Stimulated activated CD4-positive, alpha-beta T cell treated with anti-CD3 and anti-CD28 coated beads, Interleukin-4, amount 100 ng/mL, for 1 hour (primary cell): ENCODE measurements at regions not wholly inside any gene's neighbourhood (a gene's known extent, or its start where the extent isn't known, plus 50 kb on each side); places are given as distances from the start of the nearest gene placed in this dataset.
A peak's percentile ranks its signal among the peaks of the same experiment; 100 is the strongest.
"Not testable (repeated sequence)": the region's sequence is repeated elsewhere in the genome, so short reads cannot be mapped to it uniquely, and the experiment has no call there.

Source experiments
- DNase-seq: peaks from one replicate; pipeline ENCODE4 v3.0.0-alpha.2; 2020

- DNase-seq, result not testable (repeated sequence)
These were observed 52.8 kb downstream of the FOXD4L6 start for GRCh38 chr9:41075671-41076070.

GRCh38 chr9:41074356-41074942, 54.0 kb downstream of the FOXD4L6 start:
- peak; percentile 6 for DNase-seq

- not testable (repeated sequence) for DNase-seq
These were observed 54.8 kb downstream of the FOXD4L6 start for GRCh38 chr9:41073471-41074243.

- DNase-seq, result peak; percentile 18
These were observed 64.2 kb downstream of the FOXD4L6 start for GRCh38 chr9:41064125-41064795.

- not testable (repeated sequence) for DNase-seq
These were observed 65.2 kb downstream of the FOXD4L6 start for GRCh38 chr9:41063243-41063642.

DNA sequence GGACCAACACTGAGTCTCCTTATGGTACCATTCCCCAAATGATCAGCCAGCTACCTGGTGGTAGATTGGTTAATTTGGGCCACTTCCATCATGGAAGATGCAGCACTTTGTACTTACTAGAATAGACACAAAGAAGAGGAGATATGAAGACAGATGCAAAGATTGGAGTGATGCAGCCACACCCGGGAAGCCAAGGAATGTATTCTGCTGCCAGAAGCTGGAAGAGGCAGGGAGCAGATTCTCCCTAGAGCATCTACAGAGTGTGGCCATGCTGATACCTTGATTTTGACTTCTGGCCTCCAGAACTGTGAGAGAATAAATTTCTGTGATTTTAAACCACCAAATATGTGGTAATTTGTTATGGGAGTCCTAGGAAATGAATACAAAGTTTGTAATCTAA, 68.9 kb downstream of the FOXD4L6 start:
- DNase-seq, result not testable (repeated sequence)

- DNase-seq, result not testable (repeated sequence)
These were observed 74.7 kb downstream of the FOXD4L6 start for GRCh38 chr9:41053666-41054363.

GRCh38 chr9:41048672-41049071, 79.8 kb downstream of the FOXD4L6 start:
- DNase-seq, result not testable (repeated sequence)

- not testable (repeated sequence) for DNase-seq
These were observed 80.7 kb downstream of the FOXD4L6 start for GRCh38 chr9:41047792-41048191.

GRCh38 chr9:41044930-41045329, 83.6 kb downstream of the FOXD4L6 start:
- DNase-seq, result not testable (repeated sequence)

GRCh38 chr9:41043433-41043832, 85.0 kb downstream of the FOXD4L6 start:
- DNase-seq, result not testable (repeated sequence)

DNA sequence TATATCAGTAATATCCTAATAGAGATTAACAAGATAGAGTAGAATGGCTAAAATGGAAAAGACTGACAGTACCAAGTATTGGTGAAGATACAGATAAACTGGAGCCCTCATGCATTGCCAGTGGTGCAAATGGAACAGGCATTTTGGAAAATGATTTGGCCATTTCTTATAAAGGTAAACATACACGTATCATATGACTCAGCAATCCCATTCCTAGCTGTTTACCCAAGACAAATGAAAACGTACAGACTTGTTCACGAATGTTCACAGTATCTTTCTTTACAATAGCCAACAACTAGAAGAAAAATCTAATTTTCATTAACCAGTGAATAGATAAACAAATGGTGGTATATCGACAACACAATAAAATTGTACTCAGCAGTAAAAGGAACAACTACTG, 86.4 kb downstream of the FOXD4L6 start:
- not testable (repeated sequence) for DNase-seq

DNA sequence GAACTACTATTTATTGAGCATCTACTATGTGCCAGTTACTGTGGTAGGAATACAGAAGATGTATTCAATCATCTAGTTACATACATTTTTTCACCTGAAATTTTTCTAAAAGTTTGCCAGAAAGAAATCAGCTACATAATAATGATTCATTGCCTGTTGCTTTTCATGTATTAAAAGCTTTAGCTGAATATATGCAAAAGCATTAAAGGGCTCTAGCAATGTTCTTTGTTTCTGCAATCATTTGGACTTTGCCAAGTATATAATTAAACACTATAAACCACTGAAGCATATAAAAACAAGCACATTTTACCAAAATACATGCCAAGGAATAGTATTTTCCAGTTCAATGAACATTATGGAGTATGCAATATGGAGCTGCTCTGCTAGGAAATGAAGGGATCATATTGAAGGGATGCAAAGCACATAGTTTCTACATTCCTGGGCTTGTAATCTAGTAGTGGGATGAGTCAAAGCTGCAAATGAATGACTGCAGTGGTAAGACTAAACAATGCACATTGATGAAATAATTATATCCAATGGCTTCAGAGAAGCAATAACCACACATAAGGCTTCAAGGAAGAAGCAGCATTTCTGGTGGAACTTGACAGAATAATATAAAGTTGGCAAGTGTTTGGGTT, 87.7 kb downstream of the FOXD4L6 start:
- DNase-seq, result not testable (repeated sequence)

DNA sequence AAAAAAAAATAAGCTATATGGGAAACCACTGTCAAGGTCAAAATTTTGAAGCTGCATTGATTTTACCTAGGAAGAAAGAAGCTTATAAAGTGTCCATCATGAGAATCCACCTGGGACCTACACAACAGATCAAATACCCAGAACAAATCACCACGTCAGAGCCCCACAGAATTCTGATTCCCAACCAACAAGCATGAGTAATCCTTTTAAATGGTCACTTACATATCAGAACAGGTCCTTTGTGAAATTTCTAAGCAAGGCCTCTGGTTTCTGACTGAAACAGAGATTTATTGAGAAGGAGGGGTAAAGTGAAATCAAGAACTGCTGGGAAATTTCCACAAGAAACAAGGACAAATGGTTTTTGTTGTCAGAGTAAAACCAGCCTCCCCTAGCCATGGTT, 93.2 kb downstream of the FOXD4L6 start:
- DNase-seq, result not testable (repeated sequence)

- DNase-seq, result not testable (repeated sequence)
These were observed 93.7 kb downstream of the FOXD4L6 start for GRCh38 chr9:41034699-41035197.

DNA sequence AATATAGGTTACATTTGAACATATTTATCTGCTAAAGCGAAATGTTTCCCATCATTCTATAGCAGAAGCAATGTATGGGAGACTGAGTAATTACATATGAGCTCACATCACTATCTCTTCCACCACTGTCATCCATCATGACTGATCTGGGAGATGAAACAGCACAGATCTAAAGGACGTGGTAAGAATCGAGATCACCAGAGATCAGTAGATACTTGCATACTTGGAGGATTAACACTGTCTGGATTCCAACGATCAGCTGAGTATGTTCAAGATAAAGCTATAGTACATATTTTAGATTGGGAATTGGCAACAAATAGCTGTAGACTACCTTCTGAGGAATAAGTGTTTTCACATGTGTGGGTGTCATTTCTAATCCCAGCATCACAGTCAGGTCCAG, 94.6 kb downstream of the FOXD4L6 start:
- not testable (repeated sequence) for DNase-seq

GRCh38 chr9:41033360-41033759, 95.1 kb downstream of the FOXD4L6 start:
- not testable (repeated sequence) for DNase-seq

- DNase-seq, result not testable (repeated sequence)
These were observed 101.4 kb downstream of the FOXD4L6 start for GRCh38 chr9:41026912-41027676.

GRCh38 chr9:41022365-41022764, 106.1 kb downstream of the FOXD4L6 start:
- DNase-seq, result not testable (repeated sequence)

- not testable (repeated sequence) for DNase-seq
These were observed 108.5 kb downstream of the FOXD4L6 start for GRCh38 chr9:41019858-41020562.

GRCh38 chr9:41018948-41019347, 109.5 kb downstream of the FOXD4L6 start:
- not testable (repeated sequence) for DNase-seq
